K562 (cell line): ENCODE measurements at regions not wholly inside any gene's neighbourhood (a gene's known extent, or its start where the extent isn't known, plus 50 kb on each side); places are given as distances from the start of the nearest gene placed in this dataset.

Experiments
- HDAC1 ChIP-seq, 2 experiments: fragments of 450-650 bp; IDR thresholded peaks; 2 replicates each; pipeline ENCODE4 v1.6.1; 2016 to 2017; ENCODE audit warnings: inconsistent platforms in 1 of 2, mild to moderate bottlenecking in 1 of 2, moderate library complexity in 1 of 2
- MCM7 ChIP-seq, 2 experiments: fragments of 450-650 bp; IDR thresholded peaks; 2 replicates each; pipeline ENCODE4 v1.6.1; 2016 to 2018
- PHF20 ChIP-seq: fragments of 450-650 bp; IDR thresholded peaks from 2 replicates; pipeline ENCODE4 v1.6.1; 2018; ENCODE audit not compliant: partially characterized antibody
- PRPF4 ChIP-seq: fragments of 200-400 bp; formaldehyde crosslinking; IDR thresholded peaks from one replicate; pipeline ENCODE4 v1.6.1; 2017; ENCODE audit warnings: low read length, low read depth, mild to moderate bottlenecking; ENCODE audit not compliant: insufficient read depth, poor library complexity, severe bottlenecking
- ZNF507 ChIP-seq: conservative IDR thresholded peaks from 2 replicates; pipeline ENCODE4 v1.6.1; 2017; ENCODE audit warnings: missing genetic modification characterization, missing compliant biosample characterization
- ZNF766 ChIP-seq: fragments of 200-800 bp; sonication (Bioruptor generic); conservative IDR thresholded peaks from 2 replicates; pipeline ENCODE4 v1.6.1; 2016; ENCODE audit warnings: missing genetic modification characterization, missing compliant biosample characterization
- TF ChIP-seq, protein P1 (sequence below), 3 experiments: fragments of 200-800 bp in 1 of 3; fragments of 250-450 bp in 1 of 3; fragments of 450-650 bp in 1 of 3; sonication (Bioruptor Pico) in 1 of 3; sonication (Bioruptor generic) in 1 of 3; formaldehyde crosslinking in 1 of 3; IDR thresholded peaks; 2 replicates each; pipeline versions ENCODE4 v1.6.1 to v1.8.0; 2016 to 2022; ENCODE audit warnings: mild to moderate bottlenecking in 2 of 3, missing genetic modification characterization in 2 of 3, missing compliant biosample characterization in 1 of 3, moderate library complexity in 1 of 3

GRCh38 chr21:41584603-41585176, 76.7 kb upstream of the TMPRSS2 start (continued):
- TF ChIP-seq, protein P1, sequence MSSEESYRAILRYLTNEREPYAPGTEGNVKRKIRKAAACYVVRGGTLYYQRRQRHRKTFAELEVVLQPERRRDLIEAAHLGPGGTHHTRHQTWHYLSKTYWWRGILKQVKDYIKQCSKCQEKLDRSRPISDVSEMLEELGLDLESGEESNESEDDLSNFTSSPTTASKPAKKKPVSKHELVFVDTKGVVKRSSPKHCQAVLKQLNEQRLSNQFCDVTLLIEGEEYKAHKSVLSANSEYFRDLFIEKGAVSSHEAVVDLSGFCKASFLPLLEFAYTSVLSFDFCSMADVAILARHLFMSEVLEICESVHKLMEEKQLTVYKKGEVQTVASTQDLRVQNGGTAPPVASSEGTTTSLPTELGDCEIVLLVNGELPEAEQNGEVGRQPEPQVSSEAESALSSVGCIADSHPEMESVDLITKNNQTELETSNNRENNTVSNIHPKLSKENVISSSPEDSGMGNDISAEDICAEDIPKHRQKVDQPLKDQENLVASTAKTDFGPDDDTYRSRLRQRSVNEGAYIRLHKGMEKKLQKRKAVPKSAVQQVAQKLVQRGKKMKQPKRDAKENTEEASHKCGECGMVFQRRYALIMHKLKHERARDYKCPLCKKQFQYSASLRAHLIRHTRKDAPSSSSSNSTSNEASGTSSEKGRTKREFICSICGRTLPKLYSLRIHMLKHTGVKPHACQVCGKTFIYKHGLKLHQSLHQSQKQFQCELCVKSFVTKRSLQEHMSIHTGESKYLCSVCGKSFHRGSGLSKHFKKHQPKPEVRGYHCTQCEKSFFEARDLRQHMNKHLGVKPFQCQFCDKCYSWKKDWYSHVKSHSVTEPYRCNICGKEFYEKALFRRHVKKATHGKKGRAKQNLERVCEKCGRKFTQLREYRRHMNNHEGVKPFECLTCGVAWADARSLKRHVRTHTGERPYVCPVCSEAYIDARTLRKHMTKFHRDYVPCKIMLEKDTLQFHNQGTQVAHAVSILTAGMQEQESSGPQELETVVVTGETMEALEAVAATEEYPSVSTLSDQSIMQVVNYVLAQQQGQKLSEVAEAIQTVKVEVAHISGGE (CRISPR knock-in tag; IDR thresholded peaks at IDR 0.05), result 0 out of 6 replicates have a peak, but pooled peaks of 1 of the 3 experiments have one; percentile 12
- TF ChIP-seq PHF20, result peak; percentile 9
- TF ChIP-seq PRPF4, result no peak
- TF ChIP-seq HDAC1 (IDR thresholded peaks at IDR 0.05), result 0 out of 4 replicates have a peak, but pooled peaks of 1 of the 2 experiments have one; percentile 32
- TF ChIP-seq MCM7 (IDR thresholded peaks at IDR 0.05), result no peak
- TF ChIP-seq ZNF766 (CRISPR knock-in tag), result no peak
- no peak for TF ChIP-seq ZNF507 (tag)
